T-helper 2 cell treated with Interferon-gamma antibody and Interleukin-4, amounts not matched to agents 5 μg/mL and 100 μg/mL, for 36 hours (primary cell): ENCODE measurements at regions not wholly inside any gene's neighbourhood (a gene's known extent, or its start where the extent isn't known, plus 50 kb on each side); places are given as distances from the start of the nearest gene placed in this dataset.

Experiments used
- DNase-seq: peaks from one replicate; pipeline ENCODE4 v3.0.0; 2021; ENCODE audit warnings: low spot score
- H3K27ac Mint-ChIP-seq: one replicate; pipeline ENCODE4 v1.8.0; 2021; ENCODE audit warnings: mild to moderate bottlenecking, mixed read lengths
- H3K27me3 Mint-ChIP-seq: one replicate; pipeline ENCODE4 v1.8.0; 2021; ENCODE audit warnings: low read depth, mixed read lengths
- H3K36me3 Mint-ChIP-seq: one replicate; pipeline ENCODE4 v1.8.0; 2021; ENCODE audit warnings: low read depth, mixed read lengths
- H3K4me1 Mint-ChIP-seq: one replicate; pipeline ENCODE4 v1.8.0; 2021; ENCODE audit warnings: low read depth, mixed read lengths
- H3K4me3 Mint-ChIP-seq: one replicate; pipeline ENCODE4 v1.8.0; 2022; ENCODE audit warnings: mild to moderate bottlenecking, moderate library complexity, mixed read lengths
- H3K9me3 Mint-ChIP-seq: one replicate; pipeline ENCODE4 v1.8.0; 2021; ENCODE audit warnings: mixed read lengths

GRCh38 chr21:18460979-18461378 lies 57.4 kb upstream of the TMPRSS15 start:
- DNase-seq = no peak
- Mint-ChIP-seq H3K36me3 (no peaks in the 10 kb centered on the region), H3K9me3 (peaks cover 14% of the 10 kb centered on the region), H3K4me1 (no peaks in the 10 kb centered on the region), H3K4me3 (no peak overlapping the region), H3K27ac (no peak overlapping the region), H3K27me3 (no peaks in the 10 kb centered on the region)

GRCh38 chr21:18461743-18462142 lies 58.2 kb upstream of the TMPRSS15 start:
- Mint-ChIP-seq H3K27ac (no peak overlapping the region), H3K4me3 (no peak overlapping the region), H3K4me1 (no peaks in the 10 kb centered on the region), H3K27me3 (no peaks in the 10 kb centered on the region), H3K9me3 (peaks cover 17% of the 10 kb centered on the region), H3K36me3 (no peaks in the 10 kb centered on the region)
- no peak for DNase-seq

- H3K36me3 Mint-ChIP-seq = no peaks in the 10 kb centered on the region
- H3K9me3 Mint-ChIP-seq = peaks cover 16% of the 10 kb centered on the region
- no peaks in the 10 kb centered on the region for H3K4me1 Mint-ChIP-seq
- no peak overlapping the region for H3K27ac Mint-ChIP-seq
- DNase-seq = no peak
- H3K27me3 Mint-ChIP-seq = no peaks in the 10 kb centered on the region
- H3K4me3 Mint-ChIP-seq = no peak overlapping the region
Observed at GRCh38 chr21:18467715-18468114, 64.1 kb upstream of the TMPRSS15 start.

- DNase-seq = no peak
- H3K4me1 Mint-ChIP-seq = no peaks in the 10 kb centered on the region
- H3K9me3 Mint-ChIP-seq = peaks cover 8% of the 10 kb centered on the region
- no peaks in the 10 kb centered on the region for H3K36me3 Mint-ChIP-seq
- H3K27me3 Mint-ChIP-seq = no peaks in the 10 kb centered on the region
- no peak overlapping the region for H3K27ac Mint-ChIP-seq
- H3K4me3 Mint-ChIP-seq = no peak overlapping the region
Observed at GRCh38 chr21:18468790-18469189, 65.2 kb upstream of the TMPRSS15 start.

- Mint-ChIP-seq H3K4me1 (no peaks in the 10 kb centered on the region), H3K27me3 (no peaks in the 10 kb centered on the region), H3K27ac (no peak overlapping the region), H3K36me3 (no peaks in the 10 kb centered on the region), H3K9me3 (peaks cover 25% of the 10 kb centered on the region), H3K4me3 (no peak overlapping the region)
- no peak for DNase-seq
Observed at GRCh38 chr21:18476639-18477038, 73.1 kb upstream of the TMPRSS15 start.

- H3K36me3 Mint-ChIP-seq = no peaks in the 10 kb centered on the region
- peaks cover 23% of the 10 kb centered on the region for H3K9me3 Mint-ChIP-seq
- no peaks in the 10 kb centered on the region for H3K4me1 Mint-ChIP-seq
- DNase-seq = no peak
- H3K27me3 Mint-ChIP-seq = no peaks in the 10 kb centered on the region
- H3K27ac Mint-ChIP-seq = no peak overlapping the region
- H3K4me3 Mint-ChIP-seq = no peak overlapping the region
Observed at GRCh38 chr21:18477043-18477442, 73.5 kb upstream of the TMPRSS15 start.

- no peak overlapping the region for H3K27ac Mint-ChIP-seq
- no peaks in the 10 kb centered on the region for H3K36me3 Mint-ChIP-seq
- H3K27me3 Mint-ChIP-seq = no peaks in the 10 kb centered on the region
- no peak for DNase-seq
- H3K9me3 Mint-ChIP-seq = peaks cover 23% of the 10 kb centered on the region
- no peak overlapping the region for H3K4me3 Mint-ChIP-seq
- no peaks in the 10 kb centered on the region for H3K4me1 Mint-ChIP-seq
Observed at GRCh38 chr21:18478513-18478912, 74.9 kb upstream of the TMPRSS15 start.

- no peaks in the 10 kb centered on the region for H3K36me3 Mint-ChIP-seq
- H3K27me3 Mint-ChIP-seq = no peaks in the 10 kb centered on the region
- no peak overlapping the region for H3K27ac Mint-ChIP-seq
- H3K9me3 Mint-ChIP-seq = peaks cover 4% of the 10 kb centered on the region
- no peaks in the 10 kb centered on the region for H3K4me1 Mint-ChIP-seq
- H3K4me3 Mint-ChIP-seq = no peak overlapping the region
- DNase-seq = no peak
Observed at GRCh38 chr21:18488252-18488651, 84.7 kb upstream of the TMPRSS15 start.

- Mint-ChIP-seq H3K27ac (no peak overlapping the region), H3K27me3 (no peaks in the 10 kb centered on the region), H3K4me3 (no peak overlapping the region), H3K36me3 (no peaks in the 10 kb centered on the region), H3K4me1 (no peaks in the 10 kb centered on the region), H3K9me3 (peaks cover 7% of the 10 kb centered on the region)
- no peak for DNase-seq
Observed at GRCh38 chr21:18493422-18493821, 89.8 kb upstream of the TMPRSS15 start.

- H3K4me3 Mint-ChIP-seq = no peak overlapping the region
- H3K4me1 Mint-ChIP-seq = no peaks in the 10 kb centered on the region
- H3K9me3 Mint-ChIP-seq = peaks cover 7% of the 10 kb centered on the region
- no peaks in the 10 kb centered on the region for H3K36me3 Mint-ChIP-seq
- no peak overlapping the region for H3K27ac Mint-ChIP-seq
- no peak for DNase-seq
- no peaks in the 10 kb centered on the region for H3K27me3 Mint-ChIP-seq
Observed at GRCh38 chr21:18495523-18495922, 91.9 kb upstream of the TMPRSS15 start.

- no peak for DNase-seq
- H3K27me3 Mint-ChIP-seq = no peaks in the 10 kb centered on the region
Observed at GRCh38 chr21:18498431-18498830, 94.8 kb upstream of the TMPRSS15 start.

GRCh38 chr21:18499761-18500376 lies 96.3 kb upstream of the TMPRSS15 start:
- Mint-ChIP-seq H3K9me3 (peaks cover 19% of the 10 kb centered on the region), H3K4me3 (no peak overlapping the region), H3K27ac (no peak overlapping the region), H3K36me3 (no peaks in the 10 kb centered on the region), H3K4me1 (no peaks in the 10 kb centered on the region), H3K27me3 (no peaks in the 10 kb centered on the region)
- DNase-seq = no peak

More at GRCh38 chr21:18498431-18498830, 94.8 kb upstream of the TMPRSS15 start:
- Mint-ChIP-seq H3K4me3 (no peak overlapping the region), H3K27ac (no peak overlapping the region), H3K9me3 (peaks cover 17% of the 10 kb centered on the region), H3K36me3 (no peaks in the 10 kb centered on the region), H3K4me1 (no peaks in the 10 kb centered on the region)

- no peaks in the 10 kb centered on the region for H3K27me3 Mint-ChIP-seq
- H3K4me1 Mint-ChIP-seq = no peaks in the 10 kb centered on the region
- no peak overlapping the region for H3K4me3 Mint-ChIP-seq
- no peaks in the 10 kb centered on the region for H3K36me3 Mint-ChIP-seq
- DNase-seq = no peak
- no peak overlapping the region for H3K27ac Mint-ChIP-seq
- H3K9me3 Mint-ChIP-seq = peaks cover 29% of the 10 kb centered on the region
Observed at GRCh38 chr21:18518054-18518481, 114.5 kb upstream of the TMPRSS15 start.

- no peak for DNase-seq
- no peaks in the 10 kb centered on the region for H3K27me3 Mint-ChIP-seq
- H3K4me1 Mint-ChIP-seq = no peaks in the 10 kb centered on the region
- H3K4me3 Mint-ChIP-seq = no peak overlapping the region
- no peaks in the 10 kb centered on the region for H3K36me3 Mint-ChIP-seq
- peaks cover 16% of the 10 kb centered on the region for H3K9me3 Mint-ChIP-seq
- H3K27ac Mint-ChIP-seq = no peak overlapping the region
Observed at GRCh38 chr21:18521204-18521603, 117.6 kb upstream of the TMPRSS15 start.
